GM12892 (cell line): ENCODE measurements at regions not wholly inside any gene's neighbourhood (a gene's known extent, or its start where the extent isn't known, plus 50 kb on each side); places are given as distances from the start of the nearest gene placed in this dataset.

ENCODE experiments used
- DNase-seq: peaks from one replicate; pipeline ENCODE4 v3.0.0; 2011; ENCODE audit not compliant: insufficient read length
- FAIRE-seq: peaks from 2 replicates; lab custom pipeline; 2011; peaks lifted over from hg19 to GRCh38; lab: Jason Lieb, UNC
- POLR2A ChIP-seq: IDR thresholded peaks from 2 replicates; pipeline ENCODE4 v1.6.1; 2011; ENCODE audit warnings: low read depth, low read length, control low read depth
- POLR2AphosphoS5 ChIP-seq: IDR thresholded peaks from 2 replicates; pipeline ENCODE4 v1.6.1; 2011; ENCODE audit warnings: low read depth, low read length, control low read depth
- TAF1 ChIP-seq: IDR thresholded peaks from 2 replicates; pipeline ENCODE4 v1.6.1; 2011; ENCODE audit warnings: low read depth, mild to moderate bottlenecking, control low read depth, low read length, borderline replicate concordance

- DNase-seq (no peak), FAIRE-seq (no peak)
- TF ChIP-seq POLR2AphosphoS5, result no peak
- no peak for TF ChIP-seq POLR2A
- TF ChIP-seq TAF1, result no peak
Observed at GRCh38 chr2:220320326-220320725, 692.9 kb downstream of the SLC4A3 start.

DNA sequence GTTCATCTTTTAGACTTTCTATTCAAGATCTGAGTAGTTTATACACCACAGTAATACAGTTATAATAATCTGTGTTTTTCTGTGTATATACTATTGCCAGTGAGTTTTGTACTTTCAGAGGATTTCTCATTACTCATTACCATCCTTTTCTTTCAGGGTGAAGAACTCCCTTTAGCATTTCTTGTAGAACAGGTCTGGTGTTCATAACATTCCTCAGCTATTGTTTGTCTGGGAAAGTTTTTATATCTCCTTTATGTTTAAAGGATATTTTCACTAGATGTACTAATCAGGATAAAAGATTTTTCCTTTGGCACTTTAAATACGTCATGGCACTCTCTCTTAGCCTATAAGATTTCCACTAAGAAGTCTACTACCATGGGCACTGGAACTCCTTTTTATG is 705.5 kb downstream of the SLC4A3 start:
- TF ChIP-seq POLR2A (no peak), POLR2AphosphoS5 (no peak), TAF1 (no peak)
- no peak for FAIRE-seq

GRCh38 chr2:220334210-220334609 is 706.8 kb downstream of the SLC4A3 start:
- DNase-seq (no peak), FAIRE-seq (no peak)
- TF ChIP-seq TAF1 (no peak), POLR2A (no peak), POLR2AphosphoS5 (no peak)

More for the DNA sequence above, 705.5 kb downstream of the SLC4A3 start:
- no peak for DNase-seq

- TF ChIP-seq TAF1 (no peak), POLR2A (no peak), POLR2AphosphoS5 (no peak)
- FAIRE-seq (no peak), DNase-seq (no peak)
Observed at GRCh38 chr2:220334871-220335590, 707.6 kb downstream of the SLC4A3 start.

DNA sequence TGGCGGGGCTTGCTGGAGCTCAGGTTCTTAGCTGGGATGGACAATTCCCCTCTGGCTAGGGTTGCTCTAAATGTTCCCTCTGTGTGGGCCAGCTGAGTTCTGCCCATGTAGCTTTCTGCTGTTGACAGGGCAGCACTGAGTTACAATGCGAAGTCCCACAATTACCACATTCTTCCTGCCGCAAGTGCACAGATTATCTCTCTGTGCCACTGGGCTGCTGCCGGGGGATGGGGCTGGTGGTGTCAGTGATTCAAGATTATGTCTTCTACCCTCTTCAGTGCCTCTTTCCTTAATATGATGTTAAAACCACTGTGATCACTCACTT is 708.1 kb downstream of the SLC4A3 start:
- no peak for DNase-seq
- FAIRE-seq, result no peak
- no peak for TF ChIP-seq TAF1
- no peak for TF ChIP-seq POLR2A
- no peak for TF ChIP-seq POLR2AphosphoS5

GRCh38 chr2:220336771-220337170 is 709.3 kb downstream of the SLC4A3 start:
- FAIRE-seq, result no peak
- DNase-seq, result no peak
- TF ChIP-seq POLR2AphosphoS5 (no peak), POLR2A (no peak), TAF1 (no peak)

DNA sequence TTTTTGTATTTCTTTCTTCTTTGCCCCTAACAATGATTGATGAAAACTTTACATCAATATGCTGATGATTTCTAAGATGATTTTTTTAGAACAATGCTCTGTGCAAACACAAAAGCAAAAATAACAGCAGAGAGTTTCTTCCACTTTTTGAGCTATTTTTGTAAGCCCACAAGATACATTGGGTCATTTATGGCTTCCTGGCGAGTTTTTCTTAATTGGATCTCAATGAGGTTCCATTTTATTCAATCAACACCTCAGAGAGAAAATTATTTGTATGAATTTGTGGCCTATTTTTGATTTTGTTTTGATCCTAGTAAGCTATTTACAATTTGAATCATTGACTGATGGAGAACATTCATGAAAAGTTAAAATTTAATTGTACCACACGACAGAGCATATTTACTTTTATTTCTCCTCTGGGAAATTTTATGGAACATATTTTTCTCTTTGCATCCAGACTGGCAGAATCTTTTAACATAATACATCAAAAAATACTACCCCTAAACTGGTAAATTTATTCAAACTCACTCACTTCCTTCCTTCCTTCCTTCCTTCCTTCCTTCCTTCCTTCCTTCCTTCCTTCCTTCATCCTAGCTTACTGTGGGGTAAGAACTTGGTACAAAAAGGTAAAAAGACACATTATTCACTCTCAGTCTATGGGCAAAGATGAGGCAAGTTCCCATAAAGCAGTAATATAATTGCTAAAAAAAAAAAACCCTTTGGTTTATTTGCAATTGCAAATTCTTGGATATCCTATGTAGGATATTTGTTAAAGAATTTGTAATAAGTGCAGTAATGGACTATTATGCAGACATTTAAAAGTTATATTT is 710.4 kb downstream of the SLC4A3 start:
- no peak for TF ChIP-seq POLR2A
- no peak for TF ChIP-seq POLR2AphosphoS5
- TF ChIP-seq TAF1, result no peak
- FAIRE-seq, result no peak

GRCh38 chr2:220341014-220341413 is 713.6 kb downstream of the SLC4A3 start:
- FAIRE-seq (no peak), DNase-seq (no peak)
- TF ChIP-seq POLR2AphosphoS5 (no peak), POLR2A (no peak), TAF1 (no peak)

More for the DNA sequence above, 710.4 kb downstream of the SLC4A3 start:
- DNase-seq, result no peak

DNA sequence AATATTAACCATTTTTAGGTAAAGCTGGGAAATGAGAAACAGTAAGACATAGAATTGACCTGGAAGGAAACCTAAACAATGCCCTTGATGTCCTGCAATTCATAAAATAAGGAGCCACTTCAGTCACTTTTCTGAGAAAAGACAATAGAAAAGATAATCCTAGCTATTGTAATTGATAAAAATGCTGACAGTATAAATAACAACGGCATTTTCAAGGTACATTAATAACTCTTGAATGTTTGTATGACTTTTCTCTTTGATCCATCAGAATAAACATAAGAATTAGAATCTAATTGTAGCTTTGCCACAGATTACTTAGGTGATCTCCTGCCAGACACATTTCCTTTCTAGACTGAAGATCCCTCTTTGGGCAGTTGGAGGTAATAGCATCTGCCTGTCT is 719.5 kb downstream of the SLC4A3 start:
- DNase-seq (no peak), FAIRE-seq (no peak)
- no peak for TF ChIP-seq TAF1
- TF ChIP-seq POLR2AphosphoS5, result no peak
- no peak for TF ChIP-seq POLR2A

- FAIRE-seq (no peak), DNase-seq (no peak)
- TF ChIP-seq POLR2AphosphoS5 (no peak), TAF1 (no peak), POLR2A (no peak)
Observed at GRCh38 chr2:220347626-220348025, 720.2 kb downstream of the SLC4A3 start.

GRCh38 chr2:220348206-220348605 is 720.8 kb downstream of the SLC4A3 start:
- no peak for DNase-seq
- FAIRE-seq, result no peak
- TF ChIP-seq POLR2A (no peak), POLR2AphosphoS5 (no peak), TAF1 (no peak)

- TF ChIP-seq POLR2A (no peak), POLR2AphosphoS5 (no peak), TAF1 (no peak)
- FAIRE-seq (no peak), DNase-seq (no peak)
Observed at GRCh38 chr2:220353897-220354296, 726.5 kb downstream of the SLC4A3 start.

- no peak for FAIRE-seq
- no peak for DNase-seq
- TF ChIP-seq TAF1 (no peak), POLR2A (no peak), POLR2AphosphoS5 (no peak)
Observed at GRCh38 chr2:220356076-220356475, 728.6 kb downstream of the SLC4A3 start.

GRCh38 chr2:220365023-220365422 is 737.6 kb downstream of the SLC4A3 start:
- DNase-seq (no peak), FAIRE-seq (no peak)
- TF ChIP-seq POLR2A (no peak), TAF1 (no peak), POLR2AphosphoS5 (no peak)
